ENCODE measurements at regions not wholly inside any gene's neighbourhood (a gene's known extent, or its start where the extent isn't known, plus 50 kb on each side); places are given as distances from the start of the nearest gene placed in this dataset.
"Not testable (repeated sequence)": the region's sequence is repeated elsewhere in the genome, so short reads cannot be mapped to it uniquely, and the experiment has no call there.

DNA sequence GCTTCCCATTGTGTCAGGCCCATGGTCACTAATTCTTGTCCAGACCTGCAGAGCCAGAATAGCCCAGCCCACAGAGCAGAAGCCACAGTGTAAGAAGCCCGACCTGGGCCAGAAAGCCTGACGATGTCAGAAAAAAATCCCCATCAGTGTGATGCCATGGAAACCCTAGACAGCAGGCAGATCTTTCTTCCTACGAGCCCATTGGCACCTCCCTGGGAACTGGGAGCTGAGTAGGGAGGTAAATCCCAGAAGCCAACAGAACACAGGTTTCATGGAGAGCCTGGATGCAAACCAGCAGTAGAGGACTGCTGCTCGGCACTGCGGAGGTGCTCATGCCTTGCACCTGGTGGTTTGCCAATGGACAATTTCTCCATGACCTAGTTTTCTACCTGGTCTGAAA lies 82.2 kb upstream of the SLC22A16 start:
- DNase-seq (ENCODE audit: low spot score) = no peak

DNA sequence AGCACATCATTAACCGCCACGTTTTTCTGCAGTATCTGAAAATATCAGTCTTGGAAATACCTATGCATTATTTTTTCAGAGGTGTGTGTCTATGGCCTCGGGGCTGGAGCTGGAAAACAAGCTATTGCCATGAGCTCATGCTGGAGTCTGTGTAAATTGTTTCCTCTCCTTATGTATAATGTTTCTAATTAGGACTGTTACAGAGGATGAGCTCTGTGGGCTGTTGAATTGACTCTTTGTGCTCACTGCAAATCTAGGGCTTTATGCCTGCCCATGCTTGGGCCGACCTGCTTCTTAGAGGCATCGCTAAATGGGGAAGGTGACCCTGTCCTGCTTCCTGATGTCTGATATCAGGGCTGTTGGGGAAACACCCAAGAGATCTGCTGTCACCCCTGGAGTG lies 80.8 kb upstream of the SLC22A16 start:
- no peak for DNase-seq (ENCODE audit: low spot score)

DNA sequence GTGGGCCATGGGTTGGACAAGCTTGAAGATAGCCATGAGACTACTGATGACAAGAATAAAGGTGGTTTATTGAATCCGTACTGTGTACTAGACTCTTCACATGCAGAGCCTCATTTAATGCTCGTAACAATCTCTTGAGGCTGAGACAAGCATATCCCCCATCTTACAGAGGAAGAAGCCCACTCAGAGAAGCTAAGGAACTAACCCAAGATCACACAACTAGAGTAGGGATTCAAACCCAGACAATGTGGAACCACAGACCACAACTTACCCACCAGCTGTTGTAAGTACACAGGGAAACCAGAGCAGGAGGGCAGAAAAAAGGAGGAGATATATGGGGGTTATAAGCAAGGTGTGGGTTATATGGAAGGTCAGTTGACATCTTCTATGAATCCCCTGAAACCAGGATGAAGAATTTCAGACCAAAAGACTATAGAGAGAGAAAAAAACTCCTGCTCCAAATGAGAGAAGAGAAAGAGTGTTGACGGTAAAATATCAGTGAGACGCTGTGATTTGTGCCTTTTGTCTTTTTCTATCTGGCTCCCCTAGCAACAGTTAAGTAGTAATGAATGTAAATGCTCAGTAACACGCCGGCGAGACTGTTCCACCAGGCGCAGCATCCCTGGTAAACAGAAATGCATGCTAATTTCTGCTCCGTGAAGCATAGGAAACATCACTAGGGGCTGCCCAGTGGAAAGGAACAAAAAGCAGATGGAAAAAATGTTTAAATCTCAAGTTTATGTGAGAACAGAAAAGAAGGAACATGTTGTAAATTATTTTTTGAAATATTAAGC lies 80.1 kb upstream of the SLC22A16 start:
- no peak for DNase-seq (ENCODE audit: low spot score)

DNA sequence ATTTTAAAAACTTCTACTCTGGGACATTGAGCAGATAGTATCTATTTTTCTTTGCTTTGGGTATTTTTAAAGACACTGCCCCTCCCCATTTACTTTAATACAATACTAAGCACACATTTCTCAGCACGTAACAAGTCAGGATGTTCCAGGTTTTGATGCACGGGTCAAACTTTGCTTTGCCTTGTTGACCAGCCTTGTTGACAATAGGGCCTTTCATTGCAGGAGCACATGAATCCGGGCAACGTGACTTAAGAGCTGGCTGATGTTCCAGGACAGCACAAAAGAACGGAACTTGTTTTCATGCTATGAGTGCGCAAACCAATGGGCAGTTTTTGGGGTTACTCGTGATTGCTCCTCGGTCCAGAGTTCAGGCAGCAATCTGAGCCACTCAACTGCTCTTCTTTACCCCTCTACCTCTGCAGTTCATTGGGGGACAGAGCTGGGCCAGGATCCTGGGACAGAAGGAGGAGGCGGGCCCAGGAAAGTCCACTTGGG lies 78.6 kb upstream of the SLC22A16 start:
- no peak for DNase-seq (ENCODE audit: low spot score)

DNA sequence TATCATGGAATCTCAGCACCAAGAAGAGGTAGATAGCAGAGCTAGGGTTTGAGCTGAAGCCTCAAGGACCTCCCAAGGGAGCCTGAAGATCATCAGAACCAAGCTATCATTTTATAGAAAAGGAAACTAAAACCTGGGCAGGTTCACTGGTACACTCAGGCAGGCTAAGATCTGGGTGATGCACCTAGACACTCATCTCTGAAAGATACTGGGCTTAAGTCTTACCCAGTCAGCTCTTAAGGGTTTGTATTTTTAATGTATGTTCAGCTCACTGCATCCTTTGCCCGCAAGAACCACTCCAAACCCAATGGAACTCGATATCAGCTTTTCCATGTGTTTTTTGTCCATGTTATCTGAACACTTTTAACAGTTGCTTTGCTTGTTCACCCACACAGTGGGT lies 78.0 kb upstream of the SLC22A16 start:
- no peak for DNase-seq (ENCODE audit: low spot score)

DNA sequence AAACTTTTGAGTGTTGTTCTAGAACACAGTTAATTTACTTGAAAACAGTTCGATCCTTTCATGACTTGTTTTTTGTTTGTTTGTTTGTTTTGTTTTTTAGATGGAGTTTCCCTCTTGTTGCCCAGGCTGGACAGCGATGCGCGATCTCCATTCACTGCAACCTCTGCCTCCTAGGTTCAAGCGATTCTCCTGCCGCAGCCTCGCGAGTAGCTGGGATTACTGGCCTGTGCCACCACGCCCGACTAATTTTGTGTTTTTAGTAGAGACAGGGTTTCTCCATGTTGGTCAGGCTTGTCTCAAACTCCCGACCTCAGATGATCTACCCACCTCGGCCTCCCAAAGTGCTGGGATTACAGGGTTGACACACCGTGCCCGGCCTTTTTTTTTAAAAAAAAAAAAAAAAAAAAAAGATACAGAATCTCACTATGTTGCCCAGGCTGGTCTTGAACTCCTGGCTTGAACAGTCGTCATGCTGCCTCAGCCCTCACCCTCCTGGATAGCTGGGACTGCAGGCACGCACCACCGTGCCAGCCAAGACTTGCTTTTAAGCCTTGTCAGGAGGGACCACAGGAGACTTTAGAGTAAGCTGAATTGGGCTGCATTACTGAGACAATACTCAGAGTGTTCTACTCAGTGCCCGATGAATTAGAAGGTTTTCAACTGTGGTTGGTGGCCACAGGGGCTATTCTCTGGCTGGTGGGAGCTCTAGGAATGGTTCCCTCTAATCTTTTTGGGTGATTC lies 76.7 kb upstream of the SLC22A16 start:
- no peak for DNase-seq (ENCODE audit: low spot score)

DNA sequence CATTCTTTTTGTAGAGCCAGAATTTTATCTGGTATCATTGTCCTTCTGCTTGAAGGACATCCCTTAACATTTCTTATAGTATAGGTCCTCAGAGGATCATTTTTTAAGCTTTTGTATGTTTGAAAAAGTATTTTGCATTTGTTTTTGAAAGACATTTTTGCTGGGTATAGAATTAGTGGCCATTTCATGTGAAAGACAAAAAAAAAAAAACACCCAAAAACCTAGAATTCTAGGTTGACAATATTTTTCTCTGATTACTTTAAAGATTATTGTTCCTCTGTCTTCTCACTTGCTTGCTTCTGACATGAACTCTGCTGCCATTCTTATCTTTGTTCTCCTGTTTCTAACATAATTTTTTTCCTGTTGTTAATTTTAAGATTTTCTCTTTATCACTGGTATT lies 75.7 kb upstream of the SLC22A16 start:
- DNase-seq (ENCODE audit: low spot score) = no peak

DNA sequence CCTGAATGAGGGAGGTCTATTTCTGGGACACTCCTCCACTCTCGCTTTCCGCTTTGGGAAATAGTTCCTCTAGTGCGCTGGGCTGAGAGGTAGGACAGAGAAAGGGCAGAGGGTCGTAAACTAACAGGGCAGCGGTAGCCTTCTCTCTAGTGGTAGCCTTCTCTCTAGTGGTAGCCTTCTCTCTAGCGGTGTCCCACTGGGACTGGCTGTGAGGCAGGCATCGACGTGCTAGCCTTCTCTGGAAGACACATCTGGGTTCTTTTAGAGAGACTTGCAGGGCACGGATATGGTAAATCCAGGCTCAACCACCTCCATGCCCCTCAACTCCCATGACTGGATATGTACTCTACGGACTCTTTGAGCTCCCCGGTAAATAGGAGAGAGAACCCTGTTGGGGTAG lies 74.7 kb upstream of the SLC22A16 start:
- no peak for DNase-seq (ENCODE audit: low spot score)

DNA sequence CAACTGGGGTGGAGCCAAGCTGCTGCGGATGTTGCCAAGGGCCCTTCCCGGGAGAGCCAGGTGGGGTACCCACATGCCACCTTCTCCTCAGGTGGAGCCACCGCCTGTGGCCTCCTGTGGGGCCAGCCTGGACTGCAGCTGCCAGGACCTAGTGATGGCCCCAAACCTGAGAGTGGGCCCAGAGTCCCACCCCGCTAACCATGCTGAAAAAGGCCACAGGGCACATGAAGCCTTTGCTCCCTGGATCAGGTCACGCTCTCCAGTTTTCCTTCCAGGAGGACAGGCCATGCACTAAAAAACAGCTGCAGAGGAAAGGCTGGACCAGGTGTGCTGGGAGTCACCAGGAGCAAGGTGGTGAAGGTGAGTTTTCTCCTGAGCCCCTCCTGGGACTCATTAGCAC lies 73.9 kb upstream of the SLC22A16 start:
- no peak for DNase-seq (ENCODE audit: low spot score)

DNA sequence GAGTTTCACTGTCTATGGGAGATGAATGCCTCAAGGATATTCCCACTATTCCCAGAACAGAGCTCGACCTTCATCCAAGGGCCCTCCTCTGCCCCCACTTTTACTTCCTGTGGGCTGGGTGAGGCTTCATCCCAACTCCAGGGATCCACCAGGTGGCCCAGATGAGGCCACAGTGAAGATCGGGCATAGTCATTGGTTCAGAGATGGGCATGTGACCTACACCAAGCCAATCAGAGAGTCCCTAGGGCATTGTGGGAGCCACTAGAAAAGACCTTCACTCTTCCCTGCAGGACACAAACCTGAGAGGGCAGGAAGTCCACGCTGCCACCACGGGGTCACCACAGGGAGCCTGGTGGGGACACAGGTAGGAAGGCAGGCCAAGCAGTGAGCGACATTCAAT lies 72.9 kb upstream of the SLC22A16 start:
- no peak for DNase-seq (ENCODE audit: low spot score)

DNA sequence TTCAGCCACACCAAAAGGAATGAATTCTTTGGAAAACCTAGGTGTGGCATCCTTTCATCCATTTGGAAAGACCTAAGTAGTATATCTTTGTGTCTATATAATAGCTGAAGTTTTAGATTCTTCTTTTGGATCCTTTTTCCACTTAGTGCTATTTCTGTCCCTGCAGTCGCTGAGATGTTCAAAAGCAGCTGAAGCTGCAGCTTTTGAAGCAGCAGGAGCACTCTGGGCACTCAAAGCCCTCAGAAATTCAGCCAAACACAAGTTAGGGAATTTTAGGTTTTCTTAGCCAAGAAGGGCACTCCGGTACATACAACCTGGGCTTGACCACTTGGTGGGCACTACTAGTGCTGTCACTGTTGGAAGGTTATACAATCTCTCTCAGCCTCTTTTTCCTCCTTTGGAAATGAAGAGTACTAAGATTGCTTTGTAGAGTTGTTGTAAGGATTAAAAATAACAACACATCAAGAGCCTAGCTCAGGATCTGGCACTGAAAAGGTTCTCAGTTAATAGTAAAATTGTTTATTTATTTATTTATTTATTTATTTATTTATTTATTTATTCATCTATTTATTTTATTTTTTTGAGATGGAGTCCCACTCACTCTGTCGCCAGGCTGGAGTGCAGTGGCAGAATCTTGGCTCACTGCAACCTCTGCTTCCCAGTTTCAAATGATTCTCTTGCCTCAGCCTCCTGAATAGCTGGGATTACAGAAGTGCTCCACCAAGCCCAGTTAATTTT lies 71.9 kb upstream of the SLC22A16 start:
- DNase-seq (ENCODE audit: low spot score) = no peak

DNA sequence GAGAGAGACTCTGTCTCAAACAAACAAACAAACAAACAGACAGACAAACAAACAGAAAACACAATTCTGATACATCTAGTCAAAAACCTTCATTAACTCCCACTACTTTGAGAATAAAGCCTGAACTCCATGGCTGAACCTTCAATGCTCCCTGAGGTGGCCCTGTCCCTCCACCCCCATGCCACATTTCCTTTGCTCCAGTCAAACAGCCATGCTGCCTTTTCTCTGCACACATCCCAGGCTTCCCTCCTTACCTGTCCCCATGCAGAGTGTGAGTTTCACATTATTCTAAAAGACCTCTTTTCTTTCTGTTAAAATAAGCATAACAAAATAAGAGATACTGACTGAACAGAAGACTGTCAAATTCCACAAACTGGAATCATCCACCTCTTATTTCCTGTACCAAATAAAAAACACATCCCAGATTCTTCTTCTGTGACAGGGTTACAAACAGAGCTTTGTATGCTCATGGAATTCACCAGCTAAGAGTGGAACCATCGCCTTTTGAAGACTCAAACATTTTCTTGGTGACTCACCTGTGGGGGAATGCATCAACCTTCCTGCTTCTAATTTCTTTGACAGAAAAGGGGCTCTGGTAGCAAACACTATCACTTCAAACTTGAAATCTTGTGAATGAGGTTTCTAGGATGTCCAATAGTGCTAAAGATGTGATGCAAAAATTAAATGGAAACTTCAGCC lies 71.0 kb upstream of the SLC22A16 start:
- DNase-seq (ENCODE audit: low spot score) = no peak

DNA sequence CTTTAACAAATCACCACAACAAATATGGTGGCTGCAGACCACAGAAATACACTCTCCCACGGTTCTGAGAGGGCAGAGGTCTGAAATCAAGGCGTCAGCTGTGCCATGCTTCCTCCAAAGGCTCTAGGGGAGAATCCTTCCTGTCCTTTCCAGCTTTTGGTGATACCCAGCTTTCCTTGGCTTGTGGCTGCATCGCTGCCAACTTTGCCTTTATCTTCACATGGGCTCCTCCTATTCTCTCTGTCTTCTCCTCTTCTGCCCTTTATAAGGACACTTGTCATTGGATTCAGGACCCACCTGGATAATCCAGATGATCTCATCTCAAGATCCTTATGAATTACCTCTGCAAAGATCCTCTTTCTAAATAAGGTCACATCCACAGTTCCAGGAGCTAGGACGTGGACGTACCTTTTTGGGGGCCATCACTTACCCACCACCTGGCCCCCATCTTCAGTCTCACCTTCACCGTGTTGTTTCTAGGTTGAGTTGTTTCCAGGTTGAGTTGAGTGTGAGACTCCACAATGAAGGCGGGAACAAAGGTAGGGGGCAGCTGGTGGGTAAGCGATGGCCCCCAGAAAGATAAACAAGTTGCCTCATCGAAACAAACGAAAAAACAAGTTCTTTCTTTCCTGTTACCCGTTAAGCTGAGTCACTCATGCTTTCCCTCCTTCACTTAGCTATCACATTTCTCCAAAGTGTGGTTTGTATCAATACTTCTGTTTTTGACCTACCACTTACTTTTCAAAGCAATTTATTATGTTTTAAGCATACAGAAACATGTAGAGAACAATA lies 68.9 kb upstream of the SLC22A16 start:
- DNase-seq (ENCODE audit: low spot score) = no peak

DNA sequence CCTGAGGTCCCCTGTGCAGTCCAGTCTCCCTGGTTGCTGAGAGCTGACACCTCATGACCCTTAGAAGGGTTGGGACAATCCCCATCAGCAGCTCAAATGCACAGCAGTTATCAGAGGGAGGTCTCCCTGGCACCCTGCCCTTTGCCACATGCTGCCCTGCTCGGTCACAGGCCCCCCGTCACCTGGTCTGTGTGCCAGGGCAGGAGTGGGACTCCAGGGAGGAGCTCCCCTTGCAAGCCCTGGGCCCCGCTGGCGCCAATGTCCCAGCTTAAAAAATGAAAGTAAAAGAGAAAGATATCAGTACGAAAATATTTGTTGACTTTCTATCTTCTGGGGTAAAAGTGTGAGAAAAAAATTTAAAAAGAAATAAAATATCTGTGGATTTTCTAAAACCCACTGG lies 68.1 kb upstream of the SLC22A16 start:
- no peak for DNase-seq (ENCODE audit: low spot score)

DNA sequence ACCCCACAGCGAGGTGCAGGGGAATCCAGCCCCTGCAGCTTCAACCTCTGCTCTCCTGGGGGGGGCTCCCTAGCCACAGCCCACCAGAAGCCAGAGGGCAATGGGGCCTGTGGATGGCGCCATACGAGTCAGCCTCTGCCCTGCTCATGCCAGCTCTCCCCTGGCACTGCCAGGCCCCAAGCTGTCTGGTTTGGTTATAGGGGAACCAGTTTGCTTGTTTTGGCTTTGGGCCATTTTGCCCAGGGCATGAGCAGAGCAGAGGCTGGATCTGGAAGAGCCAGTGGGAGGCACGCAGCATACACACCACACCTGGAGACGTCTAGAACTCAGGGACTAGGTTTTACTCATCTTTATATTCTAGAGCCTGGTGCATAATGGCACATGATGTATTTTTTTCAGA lies 66.7 kb upstream of the SLC22A16 start:
- DNase-seq (ENCODE audit: low spot score) = no peak

DNA sequence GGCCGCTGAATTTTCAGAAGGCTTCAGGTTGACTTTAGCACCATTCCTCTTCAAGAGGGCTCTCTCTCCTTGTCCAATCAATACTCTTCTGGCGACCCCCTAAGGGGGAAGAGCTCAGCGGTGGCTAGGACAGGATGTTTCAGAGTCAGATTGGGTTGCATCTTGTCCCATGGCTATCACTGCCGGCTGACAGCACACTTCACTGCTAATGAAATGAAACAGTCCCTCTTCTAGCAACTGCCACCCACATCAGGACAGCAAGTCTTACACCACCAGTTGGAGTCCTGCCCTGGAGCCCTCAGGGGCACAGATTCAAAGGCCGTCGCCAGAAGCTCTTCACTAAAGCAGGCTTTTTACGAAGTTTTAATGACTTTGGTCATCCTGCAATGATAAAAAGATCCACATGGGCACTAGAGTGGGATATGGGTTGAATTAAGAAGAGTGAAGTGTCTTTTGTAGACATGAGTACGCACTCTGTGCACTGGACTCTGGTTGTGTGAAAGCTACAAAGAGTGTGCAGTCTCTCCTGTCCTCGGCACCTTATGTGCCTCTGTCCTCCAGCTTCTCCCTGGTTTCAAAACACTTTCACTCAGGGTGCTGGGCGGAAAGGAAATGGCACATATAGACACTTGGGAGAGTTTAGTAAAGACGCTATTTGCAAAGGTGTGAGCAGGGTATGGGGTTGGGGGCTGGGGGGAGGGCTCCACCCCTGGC lies 66.1 kb upstream of the SLC22A16 start:
- no peak for DNase-seq (ENCODE audit: low spot score)

DNA sequence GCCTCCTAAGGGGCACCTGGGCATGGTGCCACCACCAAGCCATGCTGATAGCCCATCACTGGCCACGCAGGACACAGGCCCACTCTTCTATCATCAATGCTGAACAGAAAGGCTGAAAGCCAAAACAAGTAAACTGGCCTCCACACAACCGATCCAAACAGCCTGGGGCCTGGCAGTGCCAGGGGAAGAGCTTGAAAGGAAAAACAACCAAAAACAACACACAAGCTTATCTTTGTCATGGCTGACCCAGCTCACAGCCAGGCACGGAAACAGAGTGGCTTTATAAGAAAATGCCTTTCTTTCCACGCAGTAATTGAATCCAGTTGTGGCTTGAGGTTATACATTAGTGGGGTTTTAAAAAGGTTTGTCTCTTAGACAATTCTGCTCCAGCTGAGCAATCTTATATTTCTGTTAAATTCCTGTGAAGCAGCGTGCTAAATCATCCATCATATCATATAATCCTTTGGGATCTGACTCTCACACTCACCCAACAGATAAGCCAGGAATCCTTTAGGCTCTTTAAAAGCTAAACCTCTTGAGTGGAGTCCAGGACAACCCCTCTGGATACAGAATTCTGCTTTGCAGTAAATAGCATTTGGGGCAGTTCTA lies 65.4 kb upstream of the SLC22A16 start:
- DNase-seq (ENCODE audit: low spot score) = no peak

DNA sequence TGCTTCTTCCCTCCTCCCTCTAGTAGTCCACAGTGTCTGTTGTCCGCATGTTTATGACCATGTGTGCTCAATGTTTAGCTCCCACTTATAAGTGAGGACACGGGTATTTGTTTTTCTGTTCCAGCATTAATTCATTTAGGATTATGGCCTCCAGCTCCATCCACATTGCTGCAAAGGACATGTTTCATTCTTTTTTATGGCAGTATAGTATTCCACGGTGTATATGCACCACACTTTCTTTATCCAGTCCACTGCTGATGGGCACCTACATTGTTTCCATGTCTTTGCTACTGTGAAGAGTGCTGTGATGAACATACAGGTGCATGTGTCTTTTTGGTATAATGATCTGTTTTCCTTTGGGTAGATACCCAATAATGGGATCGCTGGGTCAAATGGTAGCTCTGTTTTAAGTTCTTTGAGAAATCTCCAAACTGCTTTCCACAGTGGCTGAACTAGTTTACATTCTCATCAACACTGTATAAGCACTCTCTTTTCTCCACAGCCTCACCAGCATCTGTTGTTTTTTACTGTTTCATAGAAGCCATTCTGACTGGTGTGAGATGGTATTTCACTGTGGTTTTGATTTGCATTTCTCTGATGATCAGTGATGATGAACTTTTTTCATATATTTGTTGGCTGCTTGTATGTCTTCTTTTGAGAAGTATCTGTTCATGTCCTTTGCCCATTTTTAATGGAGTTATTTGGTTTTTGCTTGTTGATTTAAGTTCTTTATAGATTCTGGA lies 63.0 kb upstream of the SLC22A16 start:
- DNase-seq (ENCODE audit: low spot score) = not testable (repeated sequence)

DNA sequence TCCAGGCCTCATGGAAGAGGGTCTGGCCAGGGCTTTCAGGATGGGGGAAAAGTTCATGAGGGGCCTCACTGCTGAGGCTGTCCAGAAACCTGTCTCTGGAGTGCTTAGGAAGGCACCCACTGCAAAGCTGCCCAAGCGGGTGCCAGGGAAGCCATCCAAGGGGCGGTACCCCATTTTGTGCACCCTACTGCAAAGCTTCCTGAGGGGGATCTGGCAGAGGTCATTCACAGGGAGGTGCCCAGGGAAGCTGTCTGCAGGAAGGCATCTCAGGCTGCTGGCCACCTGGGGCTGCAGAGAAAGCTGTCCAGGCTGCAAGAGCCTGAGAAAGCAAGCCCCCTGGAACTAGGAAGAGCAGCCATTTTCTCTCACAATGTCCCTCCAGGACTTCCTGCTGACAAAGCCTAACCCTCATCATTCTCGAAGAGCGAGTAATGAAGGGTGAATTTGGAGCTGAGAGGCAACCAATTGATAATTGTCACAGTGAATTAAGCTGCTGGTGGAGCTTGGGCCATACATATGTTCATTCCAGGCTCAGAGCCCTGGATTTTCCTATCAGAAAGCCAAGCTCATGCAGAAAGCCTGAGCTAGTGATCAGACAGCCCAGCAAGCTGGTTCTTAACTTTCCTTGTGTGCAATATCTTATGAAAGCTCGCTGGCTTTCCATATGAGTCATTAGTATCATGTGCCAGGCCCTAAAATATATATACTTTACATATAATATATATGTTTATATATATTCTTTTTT lies 62.2 kb upstream of the SLC22A16 start:
- DNase-seq (ENCODE audit: low spot score) = no peak
